GM23248 (cell line): ENCODE measurements at regions not wholly inside any gene's neighbourhood (a gene's known extent, or its start where the extent isn't known, plus 50 kb on each side); places are given as distances from the start of the nearest gene placed in this dataset.
"Not testable (repeated sequence)": the region's sequence is repeated elsewhere in the genome, so short reads cannot be mapped to it uniquely, and the experiment has no call there.

Experiments
- DNase-seq: peaks from one replicate; pipeline ENCODE4 v3.0.0-alpha.2; 2015
- H2AFZ ChIP-seq: fragments of 200-600 bp; sonication (generic); 2 replicates; pipeline ENCODE4 v1.6.1; 2016; ENCODE audit warnings: antibody characterized with exemption
- H3F3A ChIP-seq: fragments of 200-600 bp; sonication (generic); 2 replicates; pipeline ENCODE4 v1.6.1; 2016; ENCODE audit warnings: mild to moderate bottlenecking, antibody characterized with exemption, mixed run types; ENCODE audit not compliant: insufficient read depth
- H3K27ac ChIP-seq: fragments of 200-600 bp; sonication (generic); 2 replicates; pipeline ENCODE4 v1.5.1; 2016; ENCODE audit warnings: mild to moderate bottlenecking
- H3K27me3 ChIP-seq: fragments of 200-600 bp; sonication (generic); replicated peaks from 2 replicates; pipeline ENCODE4 v1.6.1; 2016; ENCODE audit warnings: mild to moderate bottlenecking; ENCODE audit not compliant: insufficient read depth
- H3K36me3 ChIP-seq: fragments of 200-600 bp; sonication (generic); 2 replicates; pipeline ENCODE4 v1.6.1; 2016; ENCODE audit warnings: low read depth, mild to moderate bottlenecking
- H3K4me1 ChIP-seq: fragments of 200-600 bp; sonication (generic); 2 replicates; pipeline ENCODE4 v1.6.1; 2016; ENCODE audit warnings: mild to moderate bottlenecking; ENCODE audit not compliant: insufficient read depth
- H3K4me2 ChIP-seq: fragments of 200-600 bp; sonication (generic); one replicate; pipeline ENCODE4 v1.6.1; 2016; ENCODE audit warnings: mild to moderate bottlenecking; ENCODE audit not compliant: unreplicated experiment
- H3K4me3 ChIP-seq: fragments of 200-600 bp; sonication (generic); 2 replicates; pipeline ENCODE4 v1.5.1; 2016; ENCODE audit warnings: mild to moderate bottlenecking
- H3K79me2 ChIP-seq: fragments of 200-600 bp; sonication (generic); 2 replicates; pipeline ENCODE4 v1.6.1; 2016; ENCODE audit warnings: mild to moderate bottlenecking; ENCODE audit not compliant: insufficient read depth
- H3K9ac ChIP-seq: fragments of 200-600 bp; sonication (generic); 2 replicates; pipeline ENCODE4 v1.6.1; 2016; ENCODE audit warnings: mild to moderate bottlenecking
- H3K9me2 ChIP-seq: fragments of 200-600 bp; sonication (generic); 2 replicates; pipeline ENCODE4 v1.6.1; 2016; ENCODE audit warnings: mixed run types, mild to moderate bottlenecking, moderate library complexity; ENCODE audit not compliant: insufficient read depth
- H3K9me3 ChIP-seq: fragments of 200-600 bp; sonication (generic); one replicate; pipeline ENCODE4 v1.6.1; 2017; ENCODE audit warnings: low read depth
- H4K20me1 ChIP-seq: fragments of 200-600 bp; sonication (generic); 2 replicates; pipeline ENCODE4 v1.6.0; 2016; ENCODE audit not compliant: insufficient read depth
- EZH2 ChIP-seq: fragments of 200-600 bp; sonication (generic); IDR thresholded peaks from 2 replicates; pipeline ENCODE4 v1.6.1; 2018; ENCODE audit warnings: antibody characterized with exemption, mild to moderate bottlenecking; ENCODE audit not compliant: insufficient read depth, poor library complexity, severe bottlenecking
- EZH2phosphoT487 ChIP-seq: fragments of 200-600 bp; sonication (generic); IDR thresholded peaks from 2 replicates; pipeline ENCODE4 v1.6.1; 2018; ENCODE audit warnings: antibody characterized with exemption, moderate library complexity, mild to moderate bottlenecking, low read depth; ENCODE audit not compliant: insufficient read depth
- WGBS, 2 experiments: methylation state at CpG; one replicate each; pipeline ENCODE4 v1.1.6; 2015 to 2017; ENCODE audit warnings: low lambda C conversion rate in 2 of 2, low coverage in 1 of 2; ENCODE audit errors: missing lambda C conversion rate in 2 of 2; 5-methylcytosine and 5-hydroxymethylcytosine counted together
- in situ Hi-C: fragments of 300-500 bp; cut with MboI; formaldehyde crosslinking; loops from 2 replicates; pipeline ENCODE4 v1.15.0; 2020

DNA sequence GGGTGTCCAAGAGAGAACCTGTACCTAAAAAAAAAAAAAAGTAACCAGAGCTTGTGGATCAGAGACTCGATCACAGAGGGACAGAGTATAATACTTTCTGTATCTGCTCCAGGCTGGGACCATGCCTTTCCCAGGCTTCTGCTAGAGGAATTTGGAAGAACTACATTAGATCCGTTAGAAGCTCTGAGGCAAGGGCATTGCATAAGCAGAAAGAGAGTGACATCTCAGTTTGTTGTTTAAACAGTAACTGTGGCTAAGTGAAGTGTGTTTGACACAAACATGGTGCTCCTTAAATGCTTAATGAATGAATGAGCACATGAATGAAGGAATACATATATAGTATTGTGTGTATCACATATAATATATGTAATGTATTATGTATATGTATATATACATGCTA is 131.2 kb downstream of the HS3ST3B1 start:
- no peak for DNase-seq
- Histone ChIP-seq H3K4me1 (0 out of 2 replicates have a peak, but pooled peaks cover 7% of the 10 kb centered on the region), H3K27ac (no peak overlapping the region), H3K9me3 (no peaks in the 10 kb centered on the region), H3K79me2 (no peaks in the 10 kb centered on the region), H3F3A (no peaks in the 10 kb centered on the region), H3K36me3 (no peaks in the 10 kb centered on the region), H3K27me3 (no peaks in the 10 kb centered on the region), H3K4me2 (no peak overlapping the region), H4K20me1 (no peaks in the 10 kb centered on the region), H2AFZ (no peak overlapping the region), H3K9me2 (no peaks in the 10 kb centered on the region), H3K4me3 (no peak overlapping the region), H3K9ac (no peak overlapping the region)
- in situ Hi-C loops = no loop called here
- WGBS, 2 experiments = 28 to 40% methylated on average over 2 of the region's 2 CpGs
- TF ChIP-seq EZH2phosphoT487 (no peak), EZH2 (no peak)

DNA sequence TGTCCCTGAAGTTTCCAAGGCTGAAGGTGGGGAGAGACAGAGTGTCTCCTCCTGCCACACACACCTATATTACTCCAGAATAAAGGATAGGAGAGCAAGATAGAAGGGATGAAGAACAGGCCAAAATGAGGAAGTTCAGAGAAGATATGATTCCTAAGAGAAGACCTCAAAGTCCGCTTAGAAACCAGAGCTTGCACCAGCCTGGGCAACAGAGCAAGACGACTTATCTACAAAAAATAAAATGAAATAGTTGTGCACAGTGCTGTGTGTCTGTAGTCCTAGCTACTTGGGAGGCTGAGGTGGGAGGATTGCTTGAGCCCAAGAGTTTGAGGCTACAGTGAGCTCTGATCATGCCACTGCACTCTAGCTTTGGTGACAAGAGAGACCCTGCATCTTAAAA is 128.2 kb downstream of the HS3ST3B1 start:
- Histone ChIP-seq H4K20me1 (no peaks in the 10 kb centered on the region), H3K9ac (no peak overlapping the region), H3K4me2 (no peak overlapping the region), H3K27me3 (no peaks in the 10 kb centered on the region), H3K79me2 (no peaks in the 10 kb centered on the region), H3K36me3 (no peaks in the 10 kb centered on the region), H3K9me3 (no peaks in the 10 kb centered on the region), H3K9me2 (no peaks in the 10 kb centered on the region), H2AFZ (no peak overlapping the region), H3F3A (no peaks in the 10 kb centered on the region), H3K27ac (no peak overlapping the region), H3K4me1 (no peaks in the 10 kb centered on the region), H3K4me3 (no peak overlapping the region)
- no peak for TF ChIP-seq EZH2phosphoT487
- TF ChIP-seq EZH2 = no peak
- 71 to 75% methylated on average over 2 of the region's 2 CpGs for WGBS, 2 experiments
- in situ Hi-C loops = no loop called here
- no peak for DNase-seq

DNA sequence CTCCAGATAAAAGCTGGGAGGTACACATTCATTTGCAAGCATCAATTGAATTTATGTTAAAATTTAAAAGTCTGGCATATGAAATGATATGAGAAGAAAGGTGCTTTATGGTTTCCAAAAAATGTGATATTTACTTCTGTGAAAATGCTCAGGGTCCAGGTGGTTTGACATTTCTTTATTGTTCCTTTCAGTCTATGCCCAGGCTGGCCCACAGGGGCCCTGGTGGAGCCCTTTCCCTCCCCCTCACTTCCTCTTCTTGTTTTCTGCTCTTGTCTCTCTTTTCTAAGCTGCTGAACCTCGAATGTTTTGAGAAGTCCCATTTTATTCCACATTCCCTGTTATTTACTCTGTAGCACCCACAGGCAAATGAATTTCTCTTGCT is 127.8 kb downstream of the HS3ST3B1 start:
- H3K79me2 ChIP-seq = no peaks in the 10 kb centered on the region
- no peak for DNase-seq
- no peaks in the 10 kb centered on the region for H3K36me3 ChIP-seq
- no peak overlapping the region for H3K4me3 ChIP-seq
- H3K9me2 ChIP-seq = no peaks in the 10 kb centered on the region
- no peak overlapping the region for H3K4me2 ChIP-seq
- H3K9me3 ChIP-seq = no peaks in the 10 kb centered on the region
- no peak for TF ChIP-seq EZH2
- TF ChIP-seq EZH2phosphoT487 = no peak
- no peak overlapping the region for H3K27ac ChIP-seq
- H3K27me3 ChIP-seq = no peaks in the 10 kb centered on the region
- WGBS, 2 experiments = 41 to 44% methylated on average over 1 of the region's 1 CpG
- no peak overlapping the region for H2AFZ ChIP-seq
- H3K4me1 ChIP-seq = peaks cover 3% of the 10 kb centered on the region; the same call in 1 of the 2 replicates
- H4K20me1 ChIP-seq = no peaks in the 10 kb centered on the region
- in situ Hi-C loops = no loop called here
- no peak overlapping the region for H3K9ac ChIP-seq
- H3F3A ChIP-seq = no peaks in the 10 kb centered on the region

DNA sequence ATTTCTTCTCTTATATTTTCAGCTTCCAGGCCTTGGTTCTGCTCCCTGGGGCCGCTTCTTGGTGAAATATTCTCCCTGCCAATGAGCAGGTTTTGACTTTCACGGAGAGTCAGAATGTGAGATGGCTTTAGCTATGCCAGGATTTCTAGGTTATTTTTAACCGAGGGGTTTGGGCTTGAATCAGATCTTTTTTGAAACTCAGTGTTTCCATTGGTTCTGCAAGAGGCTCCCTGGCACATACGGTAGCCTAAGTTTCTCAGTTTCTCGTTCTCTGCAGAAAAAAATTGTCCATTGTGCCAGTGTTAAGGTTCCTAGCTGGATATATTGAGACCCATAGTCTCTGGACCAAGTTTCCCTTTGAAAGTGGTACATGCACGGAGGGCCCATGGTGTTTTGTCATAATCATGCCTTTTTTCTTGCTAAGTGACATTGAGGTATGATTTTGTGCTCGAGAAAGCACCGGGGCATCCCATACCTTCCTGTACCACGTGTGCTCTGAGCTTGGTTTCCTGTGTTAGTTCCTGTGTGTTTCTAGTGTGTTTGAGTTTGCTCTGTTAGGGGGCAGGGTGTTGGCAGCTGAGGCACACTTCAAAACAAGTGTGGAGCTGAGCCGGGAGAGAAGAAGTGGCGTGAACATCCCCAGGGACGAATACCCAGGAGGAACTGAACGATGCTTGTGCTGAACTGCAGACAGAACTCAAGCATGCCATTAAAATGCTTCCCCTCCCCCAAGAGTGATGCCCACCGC is 127.2 kb downstream of the HS3ST3B1 start:
- H3K9me2 ChIP-seq = no peaks in the 10 kb centered on the region
- no peak overlapping the region for H3K27ac ChIP-seq
- H3F3A ChIP-seq = no peaks in the 10 kb centered on the region
- no peak overlapping the region for H3K4me2 ChIP-seq
- no peaks in the 10 kb centered on the region for H3K27me3 ChIP-seq
- H3K9ac ChIP-seq = no peak overlapping the region
- peaks cover 7% of the 10 kb centered on the region for H3K4me1 ChIP-seq
- H3K36me3 ChIP-seq = no peaks in the 10 kb centered on the region
- no peak for TF ChIP-seq EZH2phosphoT487
- TF ChIP-seq EZH2 = no peak
- WGBS, 2 experiments = 26 to 29% methylated on average over 14 of the region's 14 CpGs
- DNase-seq = no peak
- H3K9me3 ChIP-seq = no peaks in the 10 kb centered on the region
- in situ Hi-C loops = no loop called here
- H3K4me3 ChIP-seq = no peak overlapping the region
- H2AFZ ChIP-seq = no peak overlapping the region
- H3K79me2 ChIP-seq = no peaks in the 10 kb centered on the region
- no peaks in the 10 kb centered on the region for H4K20me1 ChIP-seq

DNA sequence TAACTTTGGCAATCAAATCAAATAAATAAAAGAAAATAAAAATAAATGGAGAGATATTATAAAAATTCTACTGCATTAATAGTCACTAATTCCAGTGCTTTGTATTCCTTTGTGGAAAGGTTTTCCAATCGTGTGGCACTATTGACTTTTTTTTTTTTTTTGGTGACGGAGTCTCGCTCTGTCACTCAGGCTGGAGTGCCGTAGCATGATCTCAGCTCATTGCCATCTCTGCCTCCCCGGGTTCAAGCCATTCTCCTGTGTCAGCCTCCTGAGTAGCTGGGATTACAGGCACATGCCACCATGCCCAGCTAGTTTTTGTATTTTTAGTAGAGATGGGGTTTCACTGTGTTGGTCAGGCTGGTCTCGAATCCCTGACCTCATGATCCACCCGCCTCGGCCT is 122.3 kb downstream of the HS3ST3B1 start:
- H2AFZ ChIP-seq, H3F3A ChIP-seq, in situ Hi-C loops, H3K79me2 ChIP-seq, H3K4me1 ChIP-seq, DNase-seq, H3K9ac ChIP-seq, H3K9me2 ChIP-seq, H4K20me1 ChIP-seq, H3K9me3 ChIP-seq, H3K27ac ChIP-seq, H3K36me3 ChIP-seq, H3K4me3 ChIP-seq, H3K4me2 ChIP-seq, H3K27me3 ChIP-seq: not testable (repeated sequence)
- 67 to 81% methylated on average over 8 of the region's 8 CpGs for WGBS, 2 experiments
